22Rv1 (cell line): ENCODE measurements at regions not wholly inside any gene's neighbourhood (a gene's known extent, or its start where the extent isn't known, plus 50 kb on each side); places are given as distances from the start of the nearest gene placed in this dataset.

Source experiments
- H3K27ac ChIP-seq: fragments of 450-650 bp; 2 replicates; pipeline ENCODE4 v1.5.1; 2017
- ZFX ChIP-seq: fragments of 450-650 bp; IDR thresholded peaks from 2 replicates; pipeline ENCODE4 v1.6.1; 2017; ENCODE audit warnings: antibody characterized with exemption, borderline replicate concordance
- TF ChIP-seq, protein P1 (sequence below): fragments of 450-650 bp; IDR thresholded peaks from 2 replicates; pipeline ENCODE4 v1.5.1; 2017; ENCODE audit warnings: mild to moderate bottlenecking

DNA sequence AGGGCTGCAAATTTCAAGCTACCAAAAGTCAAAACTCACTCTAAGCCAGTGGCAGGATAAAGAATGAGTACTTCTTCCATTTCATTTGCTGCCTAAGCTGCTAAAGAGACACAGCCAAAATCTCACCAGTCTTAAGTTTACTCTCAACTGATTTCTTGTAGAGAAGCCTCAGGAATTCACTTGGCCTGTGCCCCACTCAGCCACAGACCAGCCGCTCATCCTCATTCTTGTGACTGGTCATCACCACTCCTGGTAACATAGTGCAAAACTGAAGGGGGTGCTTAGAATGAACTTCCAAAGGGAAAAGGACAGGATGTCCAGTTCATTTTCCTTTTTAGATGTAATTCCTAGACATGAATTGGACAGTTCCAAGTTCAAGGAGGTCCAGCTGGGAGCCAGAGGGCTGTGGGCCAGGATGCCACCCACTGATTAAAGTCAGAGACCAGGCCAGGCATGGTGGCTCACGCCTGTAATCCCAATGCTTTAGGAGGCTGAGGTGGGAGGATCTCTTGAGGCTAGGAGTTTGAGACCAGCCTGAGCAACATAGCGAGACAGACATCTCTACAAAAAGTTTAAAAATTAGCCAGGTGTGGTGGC is 72.7 kb upstream of the RANBP3L start:
- no peak overlapping the region for H3K27ac ChIP-seq
- TF ChIP-seq, protein P1, sequence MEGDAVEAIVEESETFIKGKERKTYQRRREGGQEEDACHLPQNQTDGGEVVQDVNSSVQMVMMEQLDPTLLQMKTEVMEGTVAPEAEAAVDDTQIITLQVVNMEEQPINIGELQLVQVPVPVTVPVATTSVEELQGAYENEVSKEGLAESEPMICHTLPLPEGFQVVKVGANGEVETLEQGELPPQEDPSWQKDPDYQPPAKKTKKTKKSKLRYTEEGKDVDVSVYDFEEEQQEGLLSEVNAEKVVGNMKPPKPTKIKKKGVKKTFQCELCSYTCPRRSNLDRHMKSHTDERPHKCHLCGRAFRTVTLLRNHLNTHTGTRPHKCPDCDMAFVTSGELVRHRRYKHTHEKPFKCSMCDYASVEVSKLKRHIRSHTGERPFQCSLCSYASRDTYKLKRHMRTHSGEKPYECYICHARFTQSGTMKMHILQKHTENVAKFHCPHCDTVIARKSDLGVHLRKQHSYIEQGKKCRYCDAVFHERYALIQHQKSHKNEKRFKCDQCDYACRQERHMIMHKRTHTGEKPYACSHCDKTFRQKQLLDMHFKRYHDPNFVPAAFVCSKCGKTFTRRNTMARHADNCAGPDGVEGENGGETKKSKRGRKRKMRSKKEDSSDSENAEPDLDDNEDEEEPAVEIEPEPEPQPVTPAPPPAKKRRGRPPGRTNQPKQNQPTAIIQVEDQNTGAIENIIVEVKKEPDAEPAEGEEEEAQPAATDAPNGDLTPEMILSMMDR, result no peak
- no peak for TF ChIP-seq ZFX

DNA sequence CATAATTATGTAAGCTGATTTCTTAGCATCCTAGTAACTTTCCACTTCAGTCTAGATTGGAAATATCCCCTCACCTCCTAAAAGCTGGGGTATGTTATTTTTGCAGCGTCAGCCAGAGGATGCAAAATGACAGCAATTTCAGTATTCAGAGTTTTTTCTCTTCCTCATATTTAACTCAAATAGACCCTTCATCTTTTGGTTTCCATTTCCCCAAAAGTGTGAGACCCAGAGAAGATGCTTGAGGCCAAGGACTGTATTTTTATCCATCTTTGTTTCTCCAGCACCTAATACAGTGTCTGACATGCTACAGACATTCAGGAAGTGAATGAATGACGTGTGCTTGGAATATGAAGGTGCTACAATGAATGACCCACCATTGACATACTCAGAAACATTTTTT is 75.5 kb upstream of the RANBP3L start:
- no peak overlapping the region for H3K27ac ChIP-seq
- no peak for TF ChIP-seq ZFX
- TF ChIP-seq, protein P1, result no peak

DNA sequence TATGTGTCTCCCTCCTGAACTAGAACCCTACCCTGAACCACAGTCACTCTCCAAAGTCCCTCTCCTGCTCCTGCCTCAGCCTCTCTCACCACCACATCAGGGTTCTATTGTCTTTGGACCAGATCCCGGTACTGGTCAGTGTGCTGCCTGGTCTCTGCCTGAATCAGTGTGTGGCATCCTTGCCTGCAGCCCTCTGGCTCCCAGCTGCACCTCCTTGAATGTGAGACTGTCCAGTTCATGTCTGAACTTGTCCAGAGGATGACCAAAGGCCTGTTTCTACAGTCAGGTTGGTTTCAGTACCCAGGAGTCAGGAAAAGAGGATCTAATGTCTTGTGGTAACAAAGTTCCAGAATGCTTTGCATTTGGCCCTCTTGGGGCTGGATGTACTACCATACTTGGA is 76.8 kb upstream of the RANBP3L start:
- H3K27ac ChIP-seq, result no peak overlapping the region
- TF ChIP-seq, protein P1, result no peak
- no peak for TF ChIP-seq ZFX

DNA sequence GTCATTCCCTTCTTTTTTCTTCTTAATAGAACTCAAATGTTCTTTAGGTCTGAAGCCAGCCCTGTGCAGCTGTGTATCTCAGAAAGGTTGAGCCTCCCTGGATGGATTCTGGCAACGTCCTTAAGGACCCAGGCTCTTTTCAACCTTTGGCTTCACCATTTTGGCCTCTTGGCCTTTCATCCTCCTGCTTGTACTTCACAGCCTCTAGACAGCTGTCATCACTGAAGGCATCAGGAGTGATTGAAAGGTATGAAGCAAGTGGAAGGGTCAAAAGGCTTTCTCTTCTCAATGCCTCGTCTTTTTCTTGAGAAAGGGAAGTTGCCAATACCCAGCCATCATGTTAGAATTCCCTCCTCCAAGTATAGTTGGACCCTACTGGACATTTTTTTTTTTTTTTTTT is 81.2 kb upstream of the RANBP3L start:
- TF ChIP-seq, protein P1, result no peak
- TF ChIP-seq ZFX, result no peak
- H3K27ac ChIP-seq, result no peak overlapping the region

DNA sequence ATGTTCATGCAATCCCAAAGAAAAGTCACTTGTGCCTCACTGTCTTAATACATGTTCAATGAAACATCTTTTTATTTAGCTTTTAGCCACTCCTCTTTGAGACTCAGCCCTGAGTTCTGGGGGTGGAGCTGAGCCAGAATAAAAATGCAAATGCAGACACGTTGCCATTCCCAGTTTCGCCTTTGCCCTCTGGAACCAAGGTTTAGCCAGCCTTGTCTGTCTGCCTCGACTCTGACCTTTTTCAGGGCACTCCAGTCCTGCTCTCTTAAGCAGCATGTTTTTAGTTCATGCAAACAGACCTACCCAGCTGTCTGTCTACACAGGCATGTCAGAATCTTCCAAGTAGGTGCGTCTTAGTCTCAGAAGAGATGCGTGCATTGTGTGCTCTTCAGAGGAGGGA is 82.2 kb upstream of the RANBP3L start:
- TF ChIP-seq, protein P1, result no peak
- no peak for TF ChIP-seq ZFX
- no peak overlapping the region for H3K27ac ChIP-seq

DNA sequence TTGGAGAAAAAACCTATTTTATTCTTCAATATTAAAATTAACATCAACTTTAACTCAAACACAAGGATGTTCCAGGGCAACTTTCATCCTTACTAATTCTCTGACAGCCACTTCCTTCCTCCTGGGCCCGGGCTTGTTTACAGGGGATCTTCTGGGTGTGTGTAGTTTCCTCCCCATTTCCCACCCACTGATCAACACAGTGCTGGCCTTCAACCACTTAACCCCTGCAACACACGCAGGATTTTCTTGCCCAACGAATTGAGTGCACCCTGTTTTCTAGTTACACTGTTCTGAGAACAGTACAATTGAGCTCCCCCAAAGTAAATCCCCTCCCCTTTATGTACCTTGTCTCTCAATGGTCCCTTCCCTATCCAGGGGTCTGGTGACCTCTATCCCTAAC is 83.1 kb upstream of the RANBP3L start:
- no peak for TF ChIP-seq ZFX
- TF ChIP-seq, protein P1, result no peak
- H3K27ac ChIP-seq, result no peak overlapping the region

DNA sequence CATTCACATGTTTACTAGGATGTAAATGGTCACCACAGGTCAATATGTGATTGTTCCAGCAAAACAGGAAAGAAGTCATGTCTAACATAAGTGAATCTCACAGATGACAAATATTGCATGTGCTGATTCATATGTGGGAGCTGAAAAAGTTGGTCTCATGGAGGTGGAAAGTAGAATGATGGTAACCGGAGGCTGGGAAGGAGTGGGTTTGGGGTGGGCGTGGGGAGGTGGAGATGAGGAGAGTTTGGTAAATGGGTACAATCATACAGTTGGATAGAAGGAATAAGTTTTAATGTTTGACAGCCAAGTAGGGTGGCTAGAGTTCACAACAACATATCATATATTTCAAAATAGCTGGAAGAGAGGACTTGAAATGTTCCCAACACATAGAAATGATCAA is 83.8 kb upstream of the RANBP3L start:
- no peak overlapping the region for H3K27ac ChIP-seq
- TF ChIP-seq, protein P1, result no peak
- TF ChIP-seq ZFX, result no peak
